ENCODE measurements at regions not wholly inside any gene's neighbourhood (a gene's known extent, or its start where the extent isn't known, plus 50 kb on each side); places are given as distances from the start of the nearest gene placed in this dataset.

- ATAC-seq (no peak), DNase-seq (no peak)
- Histone ChIP-seq H3K27me3 (peaks cover 0 to 19% (median 7%) of the 10 kb centered on the region in 7 donors), H3K4me1 (no peaks in the 10 kb centered on the region), H3K27ac (no peak overlapping the region), H3K36me3 (no peaks in the 10 kb centered on the region), H3K9me3 (no peaks in the 10 kb centered on the region), H3K4me3 (no peak overlapping the region)
- no peak for TF ChIP-seq CTCF (IDR thresholded peaks at IDR 0.05)
- intact Hi-C loops (cut with DNase I): loop anchor here in 7 of 10 donors (10.0 kb wide), 3 partner anchors 137 to 957 kb away; no protein-coding TSS in a partner anchor
- 50 to 58% methylated on average over 4 of the region's 4 CpGs for WGBS, 2 donors
Observed at GRCh38 chr1:34591751-34592629, 162.9 kb upstream of the GJB5 start.

GRCh38 chr1:34597877-34598514 lies 156.9 kb upstream of the GJB5 start:
- Histone ChIP-seq H3K27ac (no peak overlapping the region), H3K4me3 (no peak overlapping the region), H3K4me1 (no peaks in the 10 kb centered on the region), H3K36me3 (no peaks in the 10 kb centered on the region), H3K27me3 (peaks cover 0 to 47% (median 24%) of the 10 kb centered on the region in 7 donors), H3K9me3 (no peaks in the 10 kb centered on the region)
- WGBS, 2 donors: 21 to 22% methylated on average over 5 of the region's 5 CpGs
- intact Hi-C loops (cut with DNase I): loop anchor here in 9 of 10 donors (5.0 to 10.0 kb wide), 6 partner anchors 143 to 966 kb away; no protein-coding TSS in a partner anchor
- peak in 6 of 8 donors; percentile 49 to 75 (median 62) for ATAC-seq
- peak; percentile 29 to 54 for DNase-seq
- peak; percentile 33 to 75 (median 69) for TF ChIP-seq CTCF (IDR thresholded peaks at IDR 0.05)

- H3K4me3 ChIP-seq: no peak overlapping the region
- peaks cover 0 to 59% (median 27%) of the 10 kb centered on the region in 7 donors for H3K27me3 ChIP-seq
- H3K27ac ChIP-seq: no peak overlapping the region
- TF ChIP-seq CTCF (IDR thresholded peaks at IDR 0.05): no peak
- WGBS, 2 donors: 56 to 60% methylated on average over 6 of the region's 6 CpGs
- no peak for ATAC-seq
- no peaks in the 10 kb centered on the region for H3K36me3 ChIP-seq
- intact Hi-C loops (cut with DNase I): no loop called here
- H3K9me3 ChIP-seq: no peaks in the 10 kb centered on the region
- H3K4me1 ChIP-seq: no peaks in the 10 kb centered on the region
- no peak for DNase-seq
Observed at GRCh38 chr1:34602907-34603306, 151.9 kb upstream of the GJB5 start.

- TF ChIP-seq CTCF (IDR thresholded peaks at IDR 0.05): no peak
- no peak for DNase-seq
- Histone ChIP-seq H3K4me3 (no peak overlapping the region), H3K36me3 (no peaks in the 10 kb centered on the region), H3K27me3 (peaks cover 0 to 62% (median 24%) of the 10 kb centered on the region in 7 donors), H3K4me1 (no peaks in the 10 kb centered on the region), H3K27ac (no peak overlapping the region), H3K9me3 (no peaks in the 10 kb centered on the region)
- ATAC-seq: no peak
- 34 to 58% methylated on average over 2 of the region's 2 CpGs for WGBS, 2 donors
- intact Hi-C loops (cut with DNase I): no loop called here
Observed at GRCh38 chr1:34603594-34603993, 151.3 kb upstream of the GJB5 start.
